Activated T-cell treated with anti-CD3 and anti-CD28 coated beads, Interleukin-2, amount 50 U/mL, for 24 hours (primary cell): ENCODE measurements at regions not wholly inside any gene's neighbourhood (a gene's known extent, or its start where the extent isn't known, plus 50 kb on each side); places are given as distances from the start of the nearest gene placed in this dataset.
A peak's percentile ranks its signal among the peaks of the same experiment; 100 is the strongest.

Source experiments
- DNase-seq: peaks from one replicate; pipeline ENCODE4 v3.0.0-alpha.2; 2020
- H3K27ac Mint-ChIP-seq: 2 replicates; pipeline ENCODE4 v1.8.0; 2020; ENCODE audit warnings: mild to moderate bottlenecking, mixed read lengths
- H3K27me3 Mint-ChIP-seq: 2 replicates; pipeline ENCODE4 v1.8.0; 2020; ENCODE audit warnings: mixed read lengths
- H3K36me3 Mint-ChIP-seq: 2 replicates; pipeline ENCODE4 v1.8.0; 2020; ENCODE audit warnings: low read depth, mixed read lengths
- H3K4me1 Mint-ChIP-seq: 2 replicates; pipeline ENCODE4 v1.8.0; 2020; ENCODE audit warnings: low read depth, mixed read lengths
- H3K4me3 Mint-ChIP-seq: 2 replicates; pipeline ENCODE4 v1.8.0; 2020; ENCODE audit warnings: mild to moderate bottlenecking, moderate library complexity, mixed read lengths
- H3K9me3 Mint-ChIP-seq: 2 replicates; pipeline ENCODE4 v1.8.0; 2020; ENCODE audit warnings: mixed read lengths

- H3K4me1 Mint-ChIP-seq, result no peaks in the 10 kb centered on the region
- no peak overlapping the region for H3K27ac Mint-ChIP-seq
- DNase-seq, result no peak
- H3K36me3 Mint-ChIP-seq, result peaks cover 4% of the 10 kb centered on the region
- no peak overlapping the region for H3K4me3 Mint-ChIP-seq
- peaks cover 3% of the 10 kb centered on the region for H3K9me3 Mint-ChIP-seq
- no peaks in the 10 kb centered on the region for H3K27me3 Mint-ChIP-seq
These were observed 327.5 kb upstream of the SALL3 start for GRCh38 chr18:78652001-78652545.

GRCh38 chr18:78655921-78656320 is 323.7 kb upstream of the SALL3 start:
- Mint-ChIP-seq H3K27ac (no peak overlapping the region), H3K36me3 (peaks cover 4% of the 10 kb centered on the region)
- no peak for DNase-seq

GRCh38 chr18:78656346-78656925 is 323.2 kb upstream of the SALL3 start:
- Mint-ChIP-seq H3K27ac (no peak overlapping the region), H3K9me3 (peaks cover 3% of the 10 kb centered on the region), H3K36me3 (peaks cover 4% of the 10 kb centered on the region), H3K4me3 (no peak overlapping the region), H3K27me3 (no peaks in the 10 kb centered on the region), H3K4me1 (no peaks in the 10 kb centered on the region)
- no peak for DNase-seq

More at GRCh38 chr18:78655921-78656320, 323.7 kb upstream of the SALL3 start:
- Mint-ChIP-seq H3K4me3 (no peak overlapping the region), H3K9me3 (peaks cover 3% of the 10 kb centered on the region), H3K4me1 (no peaks in the 10 kb centered on the region), H3K27me3 (no peaks in the 10 kb centered on the region)

- no peaks in the 10 kb centered on the region for H3K4me1 Mint-ChIP-seq
- no peak for DNase-seq
- H3K27ac Mint-ChIP-seq, result no peak overlapping the region
- no peak overlapping the region for H3K4me3 Mint-ChIP-seq
- H3K36me3 Mint-ChIP-seq, result no peaks in the 10 kb centered on the region
- no peaks in the 10 kb centered on the region for H3K27me3 Mint-ChIP-seq
- no peaks in the 10 kb centered on the region for H3K9me3 Mint-ChIP-seq
These were observed 321.1 kb upstream of the SALL3 start for GRCh38 chr18:78658531-78658930.

GRCh38 chr18:78659057-78659456 is 320.6 kb upstream of the SALL3 start:
- no peaks in the 10 kb centered on the region for H3K36me3 Mint-ChIP-seq
- DNase-seq, result no peak
- H3K4me1 Mint-ChIP-seq, result no peaks in the 10 kb centered on the region
- no peaks in the 10 kb centered on the region for H3K9me3 Mint-ChIP-seq
- H3K4me3 Mint-ChIP-seq, result no peak overlapping the region
- H3K27me3 Mint-ChIP-seq, result no peaks in the 10 kb centered on the region
- no peak overlapping the region for H3K27ac Mint-ChIP-seq

GRCh38 chr18:78659748-78660147 is 319.9 kb upstream of the SALL3 start:
- H3K36me3 Mint-ChIP-seq, result no peaks in the 10 kb centered on the region
- no peaks in the 10 kb centered on the region for H3K4me1 Mint-ChIP-seq
- no peaks in the 10 kb centered on the region for H3K9me3 Mint-ChIP-seq
- H3K27me3 Mint-ChIP-seq, result no peaks in the 10 kb centered on the region
- no peak overlapping the region for H3K4me3 Mint-ChIP-seq
- peak; percentile 51 for DNase-seq
- no peak overlapping the region for H3K27ac Mint-ChIP-seq

- Mint-ChIP-seq H3K4me3 (no peak overlapping the region), H3K27me3 (no peaks in the 10 kb centered on the region), H3K27ac (no peak overlapping the region), H3K9me3 (no peaks in the 10 kb centered on the region), H3K4me1 (no peaks in the 10 kb centered on the region), H3K36me3 (no peaks in the 10 kb centered on the region)
- no peak for DNase-seq
These were observed 319.3 kb upstream of the SALL3 start for GRCh38 chr18:78660311-78660710.

- no peak overlapping the region for H3K4me3 Mint-ChIP-seq
- no peaks in the 10 kb centered on the region for H3K4me1 Mint-ChIP-seq
- no peaks in the 10 kb centered on the region for H3K9me3 Mint-ChIP-seq
These were observed 318.3 kb upstream of the SALL3 start for GRCh38 chr18:78661316-78661715.

GRCh38 chr18:78662879-78663278 is 316.7 kb upstream of the SALL3 start:
- no peaks in the 10 kb centered on the region for H3K27me3 Mint-ChIP-seq
- no peak overlapping the region for H3K27ac Mint-ChIP-seq
- no peaks in the 10 kb centered on the region for H3K36me3 Mint-ChIP-seq
- no peak for DNase-seq
- H3K4me1 Mint-ChIP-seq, result no peaks in the 10 kb centered on the region
- H3K9me3 Mint-ChIP-seq, result no peaks in the 10 kb centered on the region
- H3K4me3 Mint-ChIP-seq, result no peak overlapping the region

More at GRCh38 chr18:78661316-78661715, 318.3 kb upstream of the SALL3 start:
- H3K36me3 Mint-ChIP-seq, result no peaks in the 10 kb centered on the region
- DNase-seq, result no peak
- H3K27ac Mint-ChIP-seq, result no peak overlapping the region
- no peaks in the 10 kb centered on the region for H3K27me3 Mint-ChIP-seq

- Mint-ChIP-seq H3K4me1 (no peaks in the 10 kb centered on the region), H3K4me3 (no peak overlapping the region), H3K27me3 (no peaks in the 10 kb centered on the region), H3K27ac (no peak overlapping the region), H3K36me3 (no peaks in the 10 kb centered on the region), H3K9me3 (no peaks in the 10 kb centered on the region)
- no peak for DNase-seq
These were observed 315.6 kb upstream of the SALL3 start for GRCh38 chr18:78664048-78664447.

- Mint-ChIP-seq H3K4me3 (no peak overlapping the region), H3K27me3 (no peaks in the 10 kb centered on the region), H3K9me3 (no peaks in the 10 kb centered on the region), H3K27ac (no peak overlapping the region), H3K4me1 (no peaks in the 10 kb centered on the region), H3K36me3 (no peaks in the 10 kb centered on the region)
- DNase-seq, result no peak
These were observed 314.8 kb upstream of the SALL3 start for GRCh38 chr18:78664848-78665247.

- Mint-ChIP-seq H3K36me3 (no peaks in the 10 kb centered on the region), H3K4me1 (no peaks in the 10 kb centered on the region), H3K27me3 (no peaks in the 10 kb centered on the region), H3K4me3 (no peak overlapping the region), H3K9me3 (no peaks in the 10 kb centered on the region), H3K27ac (no peak overlapping the region)
- DNase-seq, result no peak
These were observed 314.0 kb upstream of the SALL3 start for GRCh38 chr18:78665644-78666043.

GRCh38 chr18:78666666-78667335 is 312.8 kb upstream of the SALL3 start:
- no peak for DNase-seq
- H3K27me3 Mint-ChIP-seq, result no peaks in the 10 kb centered on the region
- no peak overlapping the region for H3K4me3 Mint-ChIP-seq
- H3K9me3 Mint-ChIP-seq, result no peaks in the 10 kb centered on the region
- H3K4me1 Mint-ChIP-seq, result no peaks in the 10 kb centered on the region
- no peaks in the 10 kb centered on the region for H3K36me3 Mint-ChIP-seq
- no peak overlapping the region for H3K27ac Mint-ChIP-seq

GRCh38 chr18:78670778-78671391 is 308.7 kb upstream of the SALL3 start:
- Mint-ChIP-seq H3K9me3 (no peaks in the 10 kb centered on the region), H3K4me1 (no peaks in the 10 kb centered on the region), H3K27ac (no peak overlapping the region), H3K4me3 (no peak overlapping the region), H3K27me3 (no peaks in the 10 kb centered on the region), H3K36me3 (no peaks in the 10 kb centered on the region)
- DNase-seq, result no peak

- Mint-ChIP-seq H3K9me3 (no peaks in the 10 kb centered on the region), H3K36me3 (no peaks in the 10 kb centered on the region), H3K4me3 (no peak overlapping the region), H3K27ac (no peak overlapping the region), H3K4me1 (no peaks in the 10 kb centered on the region), H3K27me3 (no peaks in the 10 kb centered on the region)
- DNase-seq, result no peak
These were observed 308.1 kb upstream of the SALL3 start for GRCh38 chr18:78671551-78671950.
